HCT116 (cell line): ENCODE measurements at regions not wholly inside any gene's neighbourhood (a gene's known extent, or its start where the extent isn't known, plus 50 kb on each side); places are given as distances from the start of the nearest gene placed in this dataset.

Experiments used
- ATAC-seq: fragments of 200-7000 bp; cut with Tn5 transposase; 2 replicates; pipeline ENCODE4 v1.9.1; 2020; ENCODE audit warnings: mild to moderate bottlenecking, moderate library complexity
- BruUV-seq: library from RNA; stranded (reverse); fragments of 400-500 nt; replicated peaks from 2 replicates; lab custom pipeline; 2021; lab: Mats Ljungman, UMichigan
- CTCF ChIA-PET: fragments of 300-600 bp; sonication (Branson Sonifier 250); formaldehyde crosslinking; loops from one replicate; lab custom pipeline; 2021; ENCODE audit warnings: antibody characterized with exemption; lab: Charles Lee
- POLR2A ChIA-PET: fragments of 300-600, 350-600 bp; sonication (Branson Sonifier 250); formaldehyde crosslinking; loops from one replicate; lab custom pipeline; 2021; ENCODE audit warnings: antibody characterized with exemption; lab: Charles Lee
- RAD21 ChIA-PET, 2 experiments: fragments of 300-600 bp; sonication (Branson Sonifier 250); formaldehyde crosslinking; loops; one replicate each; lab custom pipeline; 2023; ENCODE audit warnings: low total read pairs in 2 of 2; ENCODE audit not compliant: uncharacterized antibody in 2 of 2, unreplicated experiment in 2 of 2, low non-redundant PET in 1 of 2; lab: Charles Lee
- DNase-seq: peaks from one replicate; pipeline ENCODE4 v3.0.0-alpha.2; 2010; ENCODE audit warnings: low read depth, low spot score
- H2AFZ ChIP-seq: fragments of 200-600 bp; shearing (Covaris generic), sonication (generic); 2 replicates; pipeline ENCODE4 v1.6.1; 2017; ENCODE audit warnings: low read depth, mixed run types, mixed read lengths, antibody characterized with exemption, low read length; ENCODE audit not compliant: poor library complexity, severe bottlenecking
- H3K27ac ChIP-seq: 2 replicates; pipeline ENCODE4 v1.5.1; 2012; ENCODE audit warnings: low read depth, low read length
- H3K27me3 ChIP-seq: fragments of 200-600 bp; sonication (generic); 2 replicates; pipeline ENCODE4 v1.6.1; 2016; ENCODE audit warnings: mixed run types, low read length, mixed read lengths; ENCODE audit not compliant: insufficient read depth
- H3K36me3 ChIP-seq, 2 experiments: fragments of 200-500 bp in 1 of 2; fragments of 200-600 bp in 1 of 2; sonication (Bioruptor generic) in 1 of 2; sonication (generic) in 1 of 2; 2 replicates each; pipeline versions ENCODE4 v1.5.1 to v1.6.1; 2014 to 2016; ENCODE audit warnings: low read length in 2 of 2, inconsistent platforms in 1 of 2, mixed read lengths in 1 of 2, mixed run types in 1 of 2; ENCODE audit not compliant: insufficient read depth in 2 of 2, control insufficient read depth in 1 of 2
- H3K4me1 ChIP-seq, 2 experiments: fragments of 200-600 bp in 1 of 2; sonication (generic) in 1 of 2; 2 replicates each; pipeline versions ENCODE4 v1.5.1 to v1.6.1; 2012 to 2017; ENCODE audit warnings: low read length in 2 of 2, inconsistent platforms in 1 of 2, mild to moderate bottlenecking in 1 of 2, mixed read lengths in 1 of 2, mixed run types in 1 of 2, moderate library complexity in 1 of 2; ENCODE audit not compliant: insufficient read depth in 2 of 2, control insufficient read depth in 1 of 2
- H3K4me2 ChIP-seq: fragments of 200-600 bp; sonication (generic); 2 replicates; pipeline ENCODE4 v1.6.1; 2017; ENCODE audit warnings: mixed run types, low read length, mixed read lengths
- H3K4me3 ChIP-seq, 2 experiments: fragments of 200-600 bp in 1 of 2; sonication (generic) in 1 of 2; replicated peaks in 1 of 2; 2 replicates each; pipeline ENCODE4 v1.5.1; 2011 to 2016; ENCODE audit warnings: low read length in 2 of 2, control low read depth in 1 of 2, low read depth in 1 of 2, mild to moderate bottlenecking in 1 of 2, mixed read lengths in 1 of 2, mixed run types in 1 of 2
- H3K79me2 ChIP-seq: fragments of 200-600 bp; sonication (generic); 2 replicates; pipeline ENCODE4 v1.6.1; 2017; ENCODE audit warnings: mild to moderate bottlenecking, mixed run types, low read length, moderate library complexity, mixed read lengths; ENCODE audit not compliant: insufficient read depth
- H3K9ac ChIP-seq: fragments of 200-600 bp; sonication (generic); 2 replicates; pipeline ENCODE4 v1.6.1; 2016; ENCODE audit warnings: low read length, mixed read lengths
- H3K9me2 ChIP-seq: fragments of 200-600 bp; sonication (generic), shearing (Covaris generic); 2 replicates; pipeline ENCODE4 v1.6.1; 2017; ENCODE audit warnings: mixed run types, mild to moderate bottlenecking, moderate library complexity; ENCODE audit not compliant: insufficient read depth
- H3K9me3 ChIP-seq, 2 experiments: fragments of 200-500 bp in 1 of 2; fragments of 200-600 bp in 1 of 2; sonication (Bioruptor generic) in 1 of 2; sonication (generic) in 1 of 2; 2 replicates each; pipeline ENCODE4 v1.6.1; 2014 to 2017; ENCODE audit warnings: low read length in 2 of 2, mixed read lengths in 2 of 2, inconsistent platforms in 1 of 2, low read depth in 1 of 2, mild to moderate bottlenecking in 1 of 2, mixed run types in 1 of 2, moderate library complexity in 1 of 2; ENCODE audit not compliant: control insufficient read depth in 1 of 2, insufficient read depth in 1 of 2
- H4K20me1 ChIP-seq: fragments of 200-600 bp; sonication (generic), shearing (Covaris generic); 2 replicates; pipeline ENCODE4 v1.6.1; 2017; ENCODE audit warnings: mixed run types, mild to moderate bottlenecking, moderate library complexity; ENCODE audit not compliant: insufficient read depth
- ATF3 ChIP-seq: IDR thresholded peaks from 2 replicates; pipeline ENCODE4 v1.6.1; 2012
- EGR1 ChIP-seq: IDR thresholded peaks from 2 replicates; pipeline ENCODE4 v1.6.1; 2012; ENCODE audit warnings: low read depth
- ELF1 ChIP-seq: IDR thresholded peaks from 2 replicates; pipeline ENCODE4 v1.6.1; 2012; ENCODE audit warnings: low read depth, borderline replicate concordance
- MAX ChIP-seq: IDR thresholded peaks from 2 replicates; pipeline ENCODE4 v1.6.1; 2012
- POLR2AphosphoS5 ChIP-seq: IDR thresholded peaks from 2 replicates; pipeline ENCODE4 v1.6.1; 2011; ENCODE audit warnings: mild to moderate bottlenecking, low read depth, low read length, moderate library complexity
- REST ChIP-seq: IDR thresholded peaks from 2 replicates; pipeline ENCODE4 v1.6.1; 2012; ENCODE audit warnings: low read depth
- SIN3A ChIP-seq: IDR thresholded peaks from 2 replicates; pipeline ENCODE4 v1.6.1; 2012; ENCODE audit warnings: low read depth
- SP1 ChIP-seq: IDR thresholded peaks from 2 replicates; pipeline ENCODE4 v1.6.1; 2012; ENCODE audit warnings: low read depth
- SRF ChIP-seq: IDR thresholded peaks from 2 replicates; pipeline ENCODE4 v1.6.1; 2012; ENCODE audit warnings: low read depth
- TCF7L2 ChIP-seq: IDR thresholded peaks from 2 replicates; pipeline ENCODE4 v1.7.0; 2011; ENCODE audit warnings: borderline replicate concordance, inconsistent platforms; ENCODE audit not compliant: insufficient read depth, insufficient read length; ENCODE audit errors: extremely low read depth
- YY1 ChIP-seq: IDR thresholded peaks from 2 replicates; pipeline ENCODE4 v1.6.1; 2011; ENCODE audit warnings: low read length, low read depth, moderate library complexity, mild to moderate bottlenecking; ENCODE audit not compliant: insufficient replicate concordance; ENCODE audit errors: extremely low read depth
- ZFX ChIP-seq: fragments of 450-650 bp; IDR thresholded peaks from 2 replicates; pipeline ENCODE4 v1.6.1; 2017
- intact Hi-C: fragments of 100-400 bp; cut with micrococcal nuclease; formaldehyde crosslinking; loops from 2 replicates; pipeline ENCODE4 v1.10.0; 2022
- TF ChIP-seq, protein P1 (sequence below): IDR thresholded peaks from 2 replicates; pipeline ENCODE4 v1.6.1; 2011; ENCODE audit warnings: mild to moderate bottlenecking, low read length, moderate library complexity; ENCODE audit not compliant: insufficient replicate concordance; ENCODE audit errors: extremely low read depth

DNA sequence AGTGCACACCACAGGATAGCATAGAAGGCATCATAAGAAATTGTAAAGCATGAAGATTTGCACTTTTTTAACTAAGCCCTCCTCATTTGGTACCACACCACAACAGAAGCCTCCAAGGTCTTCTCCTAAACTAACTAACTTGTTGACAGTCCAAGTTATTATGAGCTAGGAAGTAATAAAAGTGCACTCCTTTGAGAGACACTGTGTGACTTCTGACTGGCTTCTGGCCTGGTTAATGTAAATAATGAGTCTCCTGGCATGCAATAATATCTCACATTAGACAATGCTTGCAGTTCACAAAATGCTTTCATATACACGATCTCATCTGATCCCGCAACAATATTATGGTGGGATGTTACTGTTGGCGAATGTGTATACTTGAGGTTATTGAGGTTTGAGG, 103.9 kb upstream of the SLC24A5 start:
- ChIA-PET POLR2A (no interaction called here), RAD21 (no interaction called here), CTCF (no interaction called here)
- TF ChIP-seq MAX = no peak
- TF ChIP-seq SIN3A = no peak
- TF ChIP-seq REST = no peak
- TF ChIP-seq, protein P1, sequence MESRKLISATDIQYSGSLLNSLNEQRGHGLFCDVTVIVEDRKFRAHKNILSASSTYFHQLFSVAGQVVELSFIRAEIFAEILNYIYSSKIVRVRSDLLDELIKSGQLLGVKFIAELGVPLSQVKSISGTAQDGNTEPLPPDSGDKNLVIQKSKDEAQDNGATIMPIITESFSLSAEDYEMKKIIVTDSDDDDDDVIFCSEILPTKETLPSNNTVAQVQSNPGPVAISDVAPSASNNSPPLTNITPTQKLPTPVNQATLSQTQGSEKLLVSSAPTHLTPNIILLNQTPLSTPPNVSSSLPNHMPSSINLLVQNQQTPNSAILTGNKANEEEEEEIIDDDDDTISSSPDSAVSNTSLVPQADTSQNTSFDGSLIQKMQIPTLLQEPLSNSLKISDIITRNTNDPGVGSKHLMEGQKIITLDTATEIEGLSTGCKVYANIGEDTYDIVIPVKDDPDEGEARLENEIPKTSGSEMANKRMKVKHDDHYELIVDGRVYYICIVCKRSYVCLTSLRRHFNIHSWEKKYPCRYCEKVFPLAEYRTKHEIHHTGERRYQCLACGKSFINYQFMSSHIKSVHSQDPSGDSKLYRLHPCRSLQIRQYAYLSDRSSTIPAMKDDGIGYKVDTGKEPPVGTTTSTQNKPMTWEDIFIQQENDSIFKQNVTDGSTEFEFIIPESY = no peak
- no peak for TF ChIP-seq ZFX
- TF ChIP-seq ATF3 = no peak
- no peak for TF ChIP-seq POLR2AphosphoS5
- TF ChIP-seq SRF = no peak
- TF ChIP-seq TCF7L2 = no peak
- TF ChIP-seq EGR1 = no peak
- TF ChIP-seq YY1 = no peak
- TF ChIP-seq ELF1 = no peak
- TF ChIP-seq SP1 = no peak
- H4K20me1 ChIP-seq = no peaks in the 10 kb centered on the region
- no peak overlapping the region for H3K27ac ChIP-seq
- no peak overlapping the region for H3K9ac ChIP-seq
- H3K4me3 ChIP-seq = no peak overlapping the region
- intact Hi-C loops = no loop called here
- ATAC-seq = no peak
- no peaks in the 10 kb centered on the region for H3K36me3 ChIP-seq
- BruUV-seq = no TSS peak
- H3K9me2 ChIP-seq = no peaks in the 10 kb centered on the region
- peaks cover 0 to 15% of the 10 kb centered on the region in 2 experiments; a peak in 2 of 4 replicates for H3K9me3 ChIP-seq
- H3K4me1 ChIP-seq = no peaks in the 10 kb centered on the region
- H2AFZ ChIP-seq = no peak overlapping the region
- no peaks in the 10 kb centered on the region for H3K27me3 ChIP-seq
- no peak overlapping the region for H3K4me2 ChIP-seq
- no peaks in the 10 kb centered on the region for H3K79me2 ChIP-seq
- no peak for DNase-seq
